Stomach (tissue), 4 donors: ENCODE measurements at regions not wholly inside any gene's neighbourhood (a gene's known extent, or its start where the extent isn't known, plus 50 kb on each side); places are given as distances from the start of the nearest gene placed in this dataset.

ENCODE experiments used
- POLR2A ChIP-seq, 4 donors: fragments of 450-650 bp; IDR thresholded peaks; one replicate each; pipeline ENCODE4 v1.6.1; 2016; ENCODE audit warnings: antibody characterized with exemption in 4 of 4, control low read depth in 2 of 4, mild to moderate bottlenecking in 1 of 4, moderate library complexity in 1 of 4
- TF ChIP-seq, protein P1 (sequence below), 7 experiments: fragments of 450-650 bp in 4 of 7; fragments of 200-600 bp in 3 of 7; sonication (generic) in 3 of 7; IDR thresholded peaks; one replicate each; pipeline ENCODE4 v1.5.1; 2016 to 2019; ENCODE audit warnings: antibody characterized with exemption in 7 of 7, control low read depth in 2 of 7, mild to moderate bottlenecking in 1 of 7

DNA sequence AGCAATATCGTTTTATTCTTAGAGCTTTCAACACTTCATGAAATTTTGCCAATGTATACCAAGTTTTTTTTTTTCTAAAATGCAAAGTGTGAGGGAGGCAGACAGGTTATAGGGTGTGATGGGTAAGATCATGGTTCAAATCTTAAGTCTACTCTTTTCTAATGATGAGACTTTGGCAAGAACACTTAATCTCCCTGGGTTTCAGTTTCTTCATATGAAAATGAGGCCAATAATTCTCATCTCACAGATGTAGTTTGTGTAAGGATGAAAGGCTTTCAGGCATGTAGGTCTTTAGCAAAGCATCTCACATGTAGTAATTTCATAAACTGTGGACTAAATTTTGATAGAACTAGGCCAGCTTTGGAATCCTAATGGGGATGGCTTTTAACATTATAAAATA is 457.1 kb downstream of the QKI start:
- TF ChIP-seq POLR2A (IDR thresholded peaks at IDR 0.05): no peak
- TF ChIP-seq, protein P1, sequence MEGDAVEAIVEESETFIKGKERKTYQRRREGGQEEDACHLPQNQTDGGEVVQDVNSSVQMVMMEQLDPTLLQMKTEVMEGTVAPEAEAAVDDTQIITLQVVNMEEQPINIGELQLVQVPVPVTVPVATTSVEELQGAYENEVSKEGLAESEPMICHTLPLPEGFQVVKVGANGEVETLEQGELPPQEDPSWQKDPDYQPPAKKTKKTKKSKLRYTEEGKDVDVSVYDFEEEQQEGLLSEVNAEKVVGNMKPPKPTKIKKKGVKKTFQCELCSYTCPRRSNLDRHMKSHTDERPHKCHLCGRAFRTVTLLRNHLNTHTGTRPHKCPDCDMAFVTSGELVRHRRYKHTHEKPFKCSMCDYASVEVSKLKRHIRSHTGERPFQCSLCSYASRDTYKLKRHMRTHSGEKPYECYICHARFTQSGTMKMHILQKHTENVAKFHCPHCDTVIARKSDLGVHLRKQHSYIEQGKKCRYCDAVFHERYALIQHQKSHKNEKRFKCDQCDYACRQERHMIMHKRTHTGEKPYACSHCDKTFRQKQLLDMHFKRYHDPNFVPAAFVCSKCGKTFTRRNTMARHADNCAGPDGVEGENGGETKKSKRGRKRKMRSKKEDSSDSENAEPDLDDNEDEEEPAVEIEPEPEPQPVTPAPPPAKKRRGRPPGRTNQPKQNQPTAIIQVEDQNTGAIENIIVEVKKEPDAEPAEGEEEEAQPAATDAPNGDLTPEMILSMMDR (IDR thresholded peaks at IDR 0.05): no peak
